Epithelial cell of esophagus (primary cell): ENCODE measurements at regions not wholly inside any gene's neighbourhood (a gene's known extent, or its start where the extent isn't known, plus 50 kb on each side); places are given as distances from the start of the nearest gene placed in this dataset.

ENCODE experiments used
- DNase-seq: peaks from one replicate; pipeline ENCODE4 v3.0.0; 2010; ENCODE audit warnings: low read depth
- H3K4me3 ChIP-seq: 2 replicates; pipeline ENCODE4 v1.5.1; 2011; ENCODE audit warnings: mild to moderate bottlenecking, low read length, control low read depth
- TF ChIP-seq, protein P1 (sequence below): IDR thresholded peaks from 2 replicates; pipeline ENCODE4 v1.5.1; 2011; ENCODE audit warnings: low read depth, mild to moderate bottlenecking, low read length, control low read depth, inconsistent platforms; ENCODE audit not compliant: insufficient read depth; ENCODE audit errors: missing control alignments

DNA sequence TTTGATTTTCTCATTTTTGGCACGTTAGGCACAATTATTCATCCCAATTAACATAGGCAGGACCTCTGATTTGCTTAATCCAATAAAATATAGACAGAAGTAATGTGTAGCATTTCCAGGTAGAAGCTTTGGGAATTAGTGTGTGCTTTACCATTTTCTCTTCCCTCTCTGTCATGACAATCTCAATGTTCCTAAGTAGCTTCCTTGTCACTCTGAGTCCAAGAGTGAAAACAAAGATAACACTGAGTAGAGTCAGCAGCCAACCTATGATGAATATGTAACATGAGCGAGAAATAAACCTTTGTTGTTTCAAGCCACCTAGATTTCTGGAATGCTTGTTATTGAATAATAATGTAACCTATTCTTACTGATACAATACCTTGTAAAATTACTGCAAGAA lies 283.8 kb downstream of the OMA1 start:
- TF ChIP-seq, protein P1, sequence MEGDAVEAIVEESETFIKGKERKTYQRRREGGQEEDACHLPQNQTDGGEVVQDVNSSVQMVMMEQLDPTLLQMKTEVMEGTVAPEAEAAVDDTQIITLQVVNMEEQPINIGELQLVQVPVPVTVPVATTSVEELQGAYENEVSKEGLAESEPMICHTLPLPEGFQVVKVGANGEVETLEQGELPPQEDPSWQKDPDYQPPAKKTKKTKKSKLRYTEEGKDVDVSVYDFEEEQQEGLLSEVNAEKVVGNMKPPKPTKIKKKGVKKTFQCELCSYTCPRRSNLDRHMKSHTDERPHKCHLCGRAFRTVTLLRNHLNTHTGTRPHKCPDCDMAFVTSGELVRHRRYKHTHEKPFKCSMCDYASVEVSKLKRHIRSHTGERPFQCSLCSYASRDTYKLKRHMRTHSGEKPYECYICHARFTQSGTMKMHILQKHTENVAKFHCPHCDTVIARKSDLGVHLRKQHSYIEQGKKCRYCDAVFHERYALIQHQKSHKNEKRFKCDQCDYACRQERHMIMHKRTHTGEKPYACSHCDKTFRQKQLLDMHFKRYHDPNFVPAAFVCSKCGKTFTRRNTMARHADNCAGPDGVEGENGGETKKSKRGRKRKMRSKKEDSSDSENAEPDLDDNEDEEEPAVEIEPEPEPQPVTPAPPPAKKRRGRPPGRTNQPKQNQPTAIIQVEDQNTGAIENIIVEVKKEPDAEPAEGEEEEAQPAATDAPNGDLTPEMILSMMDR = no peak
- DNase-seq = no peak
- H3K4me3 ChIP-seq = no peak overlapping the region

DNA sequence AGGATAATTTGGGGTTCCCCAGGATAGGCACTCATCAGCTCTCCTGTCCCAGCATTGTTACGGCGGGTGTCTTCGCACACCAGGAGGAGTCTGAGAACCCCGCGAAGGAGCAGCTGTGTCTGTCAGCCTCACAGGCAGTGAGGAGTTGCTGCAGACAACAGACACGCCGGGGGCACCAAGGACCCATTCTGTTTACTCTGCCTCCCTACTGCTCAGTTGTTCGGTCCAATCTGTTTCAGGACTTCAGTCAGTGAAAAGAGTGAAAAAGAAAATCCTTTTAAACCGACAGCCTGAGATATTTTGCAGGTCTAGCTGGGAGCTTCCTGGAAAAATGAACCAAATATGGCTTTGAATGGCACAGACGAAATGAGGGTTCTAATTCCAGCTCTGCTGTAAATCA lies 288.4 kb downstream of the OMA1 start:
- TF ChIP-seq, protein P1 = no peak
- DNase-seq = no peak
- H3K4me3 ChIP-seq = no peak overlapping the region

DNA sequence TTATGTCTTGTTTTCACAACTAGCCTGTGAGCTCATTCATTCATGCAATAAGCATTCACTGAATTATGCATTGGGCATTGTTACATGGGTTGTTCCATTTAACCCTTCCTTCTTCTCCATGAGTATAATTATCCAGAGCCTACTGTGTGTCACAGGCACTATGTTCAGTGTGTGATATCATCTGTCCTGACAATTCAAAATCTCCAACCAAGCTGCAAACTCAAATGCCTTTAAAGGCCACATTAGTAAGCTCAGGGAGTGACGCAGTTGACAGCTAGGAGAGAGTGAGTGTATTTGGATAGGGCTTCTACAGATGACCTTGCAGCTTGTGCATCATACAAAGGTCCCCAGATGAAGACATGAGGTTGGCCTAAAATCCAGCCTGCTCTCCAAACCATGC lies 289.5 kb downstream of the OMA1 start:
- no peak overlapping the region for H3K4me3 ChIP-seq
- no peak for DNase-seq
- TF ChIP-seq, protein P1 = no peak

DNA sequence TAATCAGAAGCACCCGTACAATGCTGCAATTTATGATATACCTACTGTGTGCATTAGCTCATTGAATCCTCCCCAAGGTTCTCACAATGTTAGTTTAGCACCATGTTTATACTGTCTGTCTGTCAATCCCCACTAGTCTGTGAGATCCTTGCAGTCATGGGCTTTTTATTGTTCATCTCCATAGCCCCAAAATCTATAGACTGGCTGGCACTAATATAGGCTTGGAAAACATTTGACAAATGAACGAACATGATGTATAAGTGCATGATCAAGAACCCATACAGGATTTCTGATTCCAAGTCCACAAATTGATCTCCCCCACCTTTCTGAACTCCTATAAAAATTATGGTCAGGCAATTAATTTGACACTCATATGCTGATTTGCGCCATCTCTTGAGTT lies 290.0 kb downstream of the OMA1 start:
- H3K4me3 ChIP-seq = no peak overlapping the region
- no peak for DNase-seq
- TF ChIP-seq, protein P1 = no peak

DNA sequence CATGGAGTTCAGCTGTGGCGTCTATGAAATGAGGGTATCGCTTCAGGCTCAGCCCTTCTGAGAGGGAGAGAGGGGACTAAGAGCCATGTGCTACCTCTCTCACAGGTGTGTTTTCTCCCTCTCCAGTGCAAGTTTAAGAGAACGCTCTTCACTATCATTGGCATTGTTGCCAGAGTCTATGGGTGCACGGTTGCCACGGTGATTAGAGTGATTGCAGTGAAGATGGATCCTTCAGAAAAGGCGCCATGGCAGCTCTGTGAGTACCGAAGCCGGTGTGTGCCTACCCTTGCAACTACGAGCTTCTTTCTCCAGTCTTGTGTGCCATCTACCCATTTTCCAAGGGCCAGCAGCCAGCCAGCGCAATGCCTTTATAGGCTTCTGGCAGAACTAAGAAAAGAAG lies 290.5 kb downstream of the OMA1 start:
- TF ChIP-seq, protein P1 = no peak
- no peak for DNase-seq
- H3K4me3 ChIP-seq = no peak overlapping the region

DNA sequence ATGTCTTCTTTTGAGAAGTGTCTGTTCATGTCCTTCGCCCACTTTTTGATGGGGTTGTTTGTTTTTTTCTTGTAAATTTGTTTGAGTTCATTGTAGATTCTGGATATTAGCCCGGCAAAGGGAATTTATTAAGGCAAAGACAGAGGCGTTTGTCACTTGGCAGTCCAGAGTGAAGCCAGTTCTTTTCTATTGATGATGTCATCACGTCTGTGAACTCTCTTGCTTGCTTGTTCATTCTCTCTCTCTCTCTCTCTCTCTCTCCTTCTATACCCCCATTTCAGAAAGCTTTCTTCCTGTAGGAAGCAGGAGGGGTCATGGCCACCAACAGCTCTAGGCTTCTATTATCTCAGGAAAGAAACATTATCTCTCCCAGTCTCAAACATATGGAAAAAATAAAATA lies 291.3 kb downstream of the OMA1 start:
- DNase-seq = no peak
- H3K4me3 ChIP-seq = no peak overlapping the region
- TF ChIP-seq, protein P1 = no peak

DNA sequence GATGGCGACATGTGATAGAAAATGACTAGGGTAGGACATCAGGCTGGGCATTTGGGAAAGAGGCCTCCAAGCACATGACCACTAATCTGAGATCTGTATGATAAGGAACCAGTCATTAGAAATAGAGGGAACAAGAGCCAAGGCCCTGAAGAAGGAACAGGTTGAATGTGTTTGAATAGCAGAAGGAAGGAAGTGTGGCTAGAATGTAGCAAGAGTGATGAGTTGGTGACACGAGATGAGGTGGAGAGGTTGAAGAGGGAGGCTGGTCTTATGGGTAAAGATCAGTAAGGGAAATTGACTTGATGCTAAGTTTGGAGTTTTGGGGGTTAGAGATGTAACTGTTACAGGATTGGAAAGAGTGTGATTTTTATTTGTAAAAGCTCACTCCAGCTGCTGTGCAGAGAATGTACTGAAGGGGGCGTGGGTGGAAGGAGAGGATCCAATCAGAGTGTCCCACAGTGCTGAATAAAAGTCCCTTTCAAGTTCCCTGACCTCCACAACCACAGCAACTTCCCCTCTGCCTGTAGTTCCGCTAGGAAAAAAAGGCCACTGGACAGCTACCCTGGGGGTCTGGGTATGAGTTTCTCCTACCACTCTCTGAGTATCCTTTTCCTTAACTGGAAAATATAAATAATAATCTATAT lies 295.0 kb downstream of the OMA1 start:
- no peak for DNase-seq
- H3K4me3 ChIP-seq = no peak overlapping the region
- TF ChIP-seq, protein P1 = no peak
